Neural crest cell (in vitro differentiated cells): ENCODE measurements at regions not wholly inside any gene's neighbourhood (a gene's known extent, or its start where the extent isn't known, plus 50 kb on each side); places are given as distances from the start of the nearest gene placed in this dataset.

ENCODE experiments used
- DNase-seq: peaks from one replicate; pipeline ENCODE4 v3.0.0; 2021; ENCODE audit warnings: low read depth, mixed read lengths, low spot score
- H3K27ac Mint-ChIP-seq: one replicate; pipeline ENCODE4 v1.8.0; 2021; ENCODE audit warnings: mild to moderate bottlenecking, mixed read lengths; ENCODE audit not compliant: unreplicated experiment
- H3K27me3 Mint-ChIP-seq: 2 replicates; pipeline ENCODE4 v1.8.0; 2021; ENCODE audit warnings: low read depth, mild to moderate bottlenecking, mixed read lengths
- H3K36me3 Mint-ChIP-seq: 2 replicates; pipeline ENCODE4 v1.8.0; 2021; ENCODE audit warnings: low read depth, mild to moderate bottlenecking, mixed read lengths
- H3K4me1 Mint-ChIP-seq: 2 replicates; pipeline ENCODE4 v1.8.0; 2021; ENCODE audit warnings: mixed read lengths
- H3K4me3 Mint-ChIP-seq: one replicate; pipeline ENCODE4 v1.8.0; 2021; ENCODE audit warnings: mild to moderate bottlenecking, mixed read lengths
- H3K9me3 Mint-ChIP-seq: 2 replicates; pipeline ENCODE4 v1.8.0; 2021; ENCODE audit warnings: mixed read lengths
- TF ChIP-seq, protein P1 (sequence below): fragments of 200-600 bp; sonication (generic); conservative IDR thresholded peaks from 2 replicates; pipeline ENCODE4 v1.5.0; 2021; ENCODE audit warnings: antibody characterized with exemption, mild to moderate bottlenecking

DNA sequence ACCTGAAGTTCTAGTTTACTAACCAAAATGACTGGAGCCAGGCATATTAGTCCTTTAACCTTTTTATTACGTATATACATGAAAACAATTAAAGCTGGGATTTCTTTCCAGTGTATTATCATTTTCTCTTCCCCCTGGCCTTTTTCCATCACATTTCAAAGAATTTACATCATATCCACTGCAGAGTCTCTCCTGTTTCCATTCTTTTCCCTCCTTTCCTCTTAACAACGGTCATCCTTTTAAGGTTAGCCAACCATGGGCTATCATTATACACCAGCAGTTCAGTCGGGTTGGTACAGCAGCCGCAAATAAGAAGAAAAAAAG is 104.6 kb downstream of the TFAP2A start:
- H3K27me3 Mint-ChIP-seq: no peaks in the 10 kb centered on the region
- DNase-seq: no peak
- TF ChIP-seq, protein P1, sequence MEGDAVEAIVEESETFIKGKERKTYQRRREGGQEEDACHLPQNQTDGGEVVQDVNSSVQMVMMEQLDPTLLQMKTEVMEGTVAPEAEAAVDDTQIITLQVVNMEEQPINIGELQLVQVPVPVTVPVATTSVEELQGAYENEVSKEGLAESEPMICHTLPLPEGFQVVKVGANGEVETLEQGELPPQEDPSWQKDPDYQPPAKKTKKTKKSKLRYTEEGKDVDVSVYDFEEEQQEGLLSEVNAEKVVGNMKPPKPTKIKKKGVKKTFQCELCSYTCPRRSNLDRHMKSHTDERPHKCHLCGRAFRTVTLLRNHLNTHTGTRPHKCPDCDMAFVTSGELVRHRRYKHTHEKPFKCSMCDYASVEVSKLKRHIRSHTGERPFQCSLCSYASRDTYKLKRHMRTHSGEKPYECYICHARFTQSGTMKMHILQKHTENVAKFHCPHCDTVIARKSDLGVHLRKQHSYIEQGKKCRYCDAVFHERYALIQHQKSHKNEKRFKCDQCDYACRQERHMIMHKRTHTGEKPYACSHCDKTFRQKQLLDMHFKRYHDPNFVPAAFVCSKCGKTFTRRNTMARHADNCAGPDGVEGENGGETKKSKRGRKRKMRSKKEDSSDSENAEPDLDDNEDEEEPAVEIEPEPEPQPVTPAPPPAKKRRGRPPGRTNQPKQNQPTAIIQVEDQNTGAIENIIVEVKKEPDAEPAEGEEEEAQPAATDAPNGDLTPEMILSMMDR: no peak
- no peaks in the 10 kb centered on the region for H3K9me3 Mint-ChIP-seq
- no peak overlapping the region for H3K4me3 Mint-ChIP-seq
- H3K4me1 Mint-ChIP-seq: peaks cover 43% of the 10 kb centered on the region
- H3K36me3 Mint-ChIP-seq: no peaks in the 10 kb centered on the region
- H3K27ac Mint-ChIP-seq: no peak overlapping the region

- H3K27ac Mint-ChIP-seq: no peak overlapping the region
- H3K27me3 Mint-ChIP-seq: no peaks in the 10 kb centered on the region
- H3K9me3 Mint-ChIP-seq: no peaks in the 10 kb centered on the region
- H3K4me3 Mint-ChIP-seq: no peak overlapping the region
- H3K4me1 Mint-ChIP-seq: peaks cover 37% of the 10 kb centered on the region
- DNase-seq: no peak
- TF ChIP-seq, protein P1: no peak
- no peaks in the 10 kb centered on the region for H3K36me3 Mint-ChIP-seq
Observed at GRCh38 chr6:10309457-10310329, 105.2 kb downstream of the TFAP2A start.

DNA sequence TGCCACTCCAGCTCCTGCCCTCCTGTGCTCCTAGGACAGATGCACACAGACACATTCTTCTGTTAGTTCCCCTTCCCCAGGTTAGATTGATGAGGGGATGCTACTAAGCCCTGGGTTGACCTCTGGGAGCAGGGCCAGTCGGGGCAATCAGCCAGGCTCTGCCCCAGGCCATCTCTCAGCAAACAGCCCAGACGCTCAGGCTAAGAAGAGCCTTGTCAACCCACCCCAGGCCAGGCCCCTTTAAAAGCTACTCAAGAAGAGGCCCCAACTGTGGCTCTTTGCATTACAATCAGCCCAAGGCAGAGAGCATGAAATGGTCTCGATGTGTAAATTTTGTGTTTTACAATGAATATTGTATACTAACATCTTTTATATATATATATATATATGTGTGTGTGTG is 107.4 kb downstream of the TFAP2A start:
- Mint-ChIP-seq H3K4me3 (no peak overlapping the region), H3K36me3 (no peaks in the 10 kb centered on the region), H3K4me1 (peaks cover 42% of the 10 kb centered on the region), H3K9me3 (peaks cover 2% of the 10 kb centered on the region), H3K27me3 (no peaks in the 10 kb centered on the region), H3K27ac (no peak overlapping the region)
- TF ChIP-seq, protein P1: no peak
- DNase-seq: no peak

DNA sequence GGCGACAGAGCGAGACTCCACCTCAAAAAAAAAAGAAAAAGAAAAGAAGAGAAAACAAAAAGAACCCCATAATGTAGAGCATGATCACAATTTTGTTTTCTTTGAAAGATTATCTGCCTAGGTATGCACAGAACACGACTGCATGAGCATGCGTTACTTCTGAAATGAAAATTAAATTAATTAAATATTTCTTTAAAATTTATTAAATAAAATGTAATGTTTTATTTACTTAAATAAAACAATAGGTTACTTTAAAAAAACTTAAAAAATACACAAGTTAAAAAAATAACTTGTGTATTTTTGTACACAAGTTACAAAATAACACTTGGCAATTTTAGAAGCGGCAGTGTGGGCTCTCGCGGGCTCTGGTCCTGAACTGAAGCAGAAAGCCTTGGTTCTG is 107.8 kb downstream of the TFAP2A start:
- Mint-ChIP-seq H3K27me3 (no peaks in the 10 kb centered on the region), H3K4me3 (no peak overlapping the region), H3K36me3 (no peaks in the 10 kb centered on the region), H3K4me1 (peaks cover 42% of the 10 kb centered on the region), H3K9me3 (peaks cover 2% of the 10 kb centered on the region), H3K27ac (no peak overlapping the region)
- no peak for DNase-seq
- TF ChIP-seq, protein P1: no peak

GRCh38 chr6:10305790-10306415 is 109.0 kb downstream of the TFAP2A start:
- Mint-ChIP-seq H3K27ac (no peak overlapping the region), H3K9me3 (peaks cover 2% of the 10 kb centered on the region), H3K4me3 (no peak overlapping the region), H3K4me1 (peaks cover 40% of the 10 kb centered on the region), H3K27me3 (no peaks in the 10 kb centered on the region), H3K36me3 (no peaks in the 10 kb centered on the region)
- TF ChIP-seq, protein P1: no peak
- no peak for DNase-seq
